ENCODE measurements at regions not wholly inside any gene's neighbourhood (a gene's known extent, or its start where the extent isn't known, plus 50 kb on each side); places are given as distances from the start of the nearest gene placed in this dataset.

GRCh38 chr10:60614363-60614762 is 163.9 kb upstream of the CDK1 start:
- no peak for DNase-seq (ENCODE audit: low read depth)
- H3K4me3 ChIP-seq (ENCODE audit: low read depth, low read length) = no peak overlapping the region
- no peak for TF ChIP-seq CTCF (IDR thresholded peaks at IDR 0.05; ENCODE audit: control insufficient read depth, extremely low read depth, insufficient read depth)

- DNase-seq (ENCODE audit: low read depth) = no peak
- no peak for TF ChIP-seq CTCF (IDR thresholded peaks at IDR 0.05; ENCODE audit: control insufficient read depth, extremely low read depth, insufficient read depth)
- H3K4me3 ChIP-seq (ENCODE audit: low read depth, low read length) = no peak overlapping the region
Observed at GRCh38 chr10:60613434-60613833, 164.8 kb upstream of the CDK1 start.

- TF ChIP-seq CTCF (IDR thresholded peaks at IDR 0.05; ENCODE audit: control insufficient read depth, extremely low read depth, insufficient read depth) = no peak
- DNase-seq (ENCODE audit: low read depth) = no peak
- no peak overlapping the region for H3K4me3 ChIP-seq (ENCODE audit: low read depth, low read length)
Observed at GRCh38 chr10:60611291-60611747, 167.0 kb upstream of the CDK1 start.

- no peak for TF ChIP-seq CTCF (IDR thresholded peaks at IDR 0.05; ENCODE audit: control insufficient read depth, extremely low read depth, insufficient read depth)
- H3K4me3 ChIP-seq (ENCODE audit: low read depth, low read length) = no peak overlapping the region
- DNase-seq (ENCODE audit: low read depth) = no peak
Observed at GRCh38 chr10:60607372-60607771, 170.9 kb upstream of the CDK1 start.

- DNase-seq (ENCODE audit: low read depth) = no peak
- TF ChIP-seq CTCF (IDR thresholded peaks at IDR 0.05; ENCODE audit: control insufficient read depth, extremely low read depth, insufficient read depth) = no peak
- H3K4me3 ChIP-seq (ENCODE audit: low read depth, low read length) = no peak overlapping the region
Observed at GRCh38 chr10:60606343-60607080, 171.8 kb upstream of the CDK1 start.

GRCh38 chr10:60605476-60605875 is 172.8 kb upstream of the CDK1 start:
- no peak for DNase-seq (ENCODE audit: low read depth)
- H3K4me3 ChIP-seq (ENCODE audit: low read depth, low read length) = no peak overlapping the region
- TF ChIP-seq CTCF (IDR thresholded peaks at IDR 0.05; ENCODE audit: control insufficient read depth, extremely low read depth, insufficient read depth) = no peak

GRCh38 chr10:60604342-60604741 is 173.9 kb upstream of the CDK1 start:
- DNase-seq (ENCODE audit: low read depth) = no peak
- no peak overlapping the region for H3K4me3 ChIP-seq (ENCODE audit: low read depth, low read length)
- TF ChIP-seq CTCF (IDR thresholded peaks at IDR 0.05; ENCODE audit: control insufficient read depth, extremely low read depth, insufficient read depth) = no peak

All from LNCaP clone FGC (cell line).